ENCODE measurements at regions not wholly inside any gene's neighbourhood (a gene's known extent, or its start where the extent isn't known, plus 50 kb on each side); places are given as distances from the start of the nearest gene placed in this dataset.

DNA sequence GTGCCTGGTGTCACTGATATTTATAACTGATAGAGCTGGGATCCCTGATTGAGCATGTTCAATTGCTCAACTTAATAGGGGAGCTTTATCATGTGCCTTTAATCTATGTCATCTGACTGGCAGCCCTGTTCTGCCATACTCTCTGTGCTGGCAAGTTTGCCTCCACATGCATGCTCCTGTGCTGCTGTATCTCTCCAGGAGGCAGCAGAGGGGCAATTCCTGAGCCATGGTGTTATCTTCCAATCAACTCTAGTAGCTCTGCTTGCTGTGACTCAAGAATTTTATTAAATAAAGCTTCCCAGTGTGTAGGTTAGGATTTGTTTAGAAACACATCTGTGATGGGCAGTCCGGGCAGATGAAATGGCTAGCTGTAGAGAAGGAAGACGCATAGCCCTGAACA lies 642.0 kb downstream of the KIF4B start:
- Histone ChIP-seq H3K27me3 (ENCODE audit: control insufficient read depth in 4 of 4, insufficient read depth in 4 of 4, low read length in 3 of 4) (peaks cover 0 to 6% (median 0%) of the 10 kb centered on the region in 4 donors), H3K27ac (ENCODE audit: low read depth in 1 of 2, low read length in 2 of 2) (no peak overlapping the region), H3K9ac (ENCODE audit: low read depth in 1 of 2, low read length in 2 of 2) (no peak overlapping the region), H3K4me3 (ENCODE audit: low read depth in 1 of 3, low read length in 3 of 3) (no peak overlapping the region), H3K4me1 (ENCODE audit: control insufficient read depth in 4 of 4, insufficient read depth in 4 of 4, low read length in 3 of 4) (no peaks in the 10 kb centered on the region), H3K36me3 (ENCODE audit: control insufficient read depth in 4 of 4, insufficient read depth in 3 of 4, low read depth in 1 of 4, low read length in 3 of 4) (no peaks in the 10 kb centered on the region), H3K9me3 (ENCODE audit: control insufficient read depth in 4 of 4, low read length in 3 of 4) (no peaks in the 10 kb centered on the region)
- WGBS: 86% methylated on average over 2 of the region's 2 CpGs
- TF ChIP-seq ZBTB33 (IDR thresholded peaks at IDR 0.05): no peak
- TF ChIP-seq, protein P1, sequence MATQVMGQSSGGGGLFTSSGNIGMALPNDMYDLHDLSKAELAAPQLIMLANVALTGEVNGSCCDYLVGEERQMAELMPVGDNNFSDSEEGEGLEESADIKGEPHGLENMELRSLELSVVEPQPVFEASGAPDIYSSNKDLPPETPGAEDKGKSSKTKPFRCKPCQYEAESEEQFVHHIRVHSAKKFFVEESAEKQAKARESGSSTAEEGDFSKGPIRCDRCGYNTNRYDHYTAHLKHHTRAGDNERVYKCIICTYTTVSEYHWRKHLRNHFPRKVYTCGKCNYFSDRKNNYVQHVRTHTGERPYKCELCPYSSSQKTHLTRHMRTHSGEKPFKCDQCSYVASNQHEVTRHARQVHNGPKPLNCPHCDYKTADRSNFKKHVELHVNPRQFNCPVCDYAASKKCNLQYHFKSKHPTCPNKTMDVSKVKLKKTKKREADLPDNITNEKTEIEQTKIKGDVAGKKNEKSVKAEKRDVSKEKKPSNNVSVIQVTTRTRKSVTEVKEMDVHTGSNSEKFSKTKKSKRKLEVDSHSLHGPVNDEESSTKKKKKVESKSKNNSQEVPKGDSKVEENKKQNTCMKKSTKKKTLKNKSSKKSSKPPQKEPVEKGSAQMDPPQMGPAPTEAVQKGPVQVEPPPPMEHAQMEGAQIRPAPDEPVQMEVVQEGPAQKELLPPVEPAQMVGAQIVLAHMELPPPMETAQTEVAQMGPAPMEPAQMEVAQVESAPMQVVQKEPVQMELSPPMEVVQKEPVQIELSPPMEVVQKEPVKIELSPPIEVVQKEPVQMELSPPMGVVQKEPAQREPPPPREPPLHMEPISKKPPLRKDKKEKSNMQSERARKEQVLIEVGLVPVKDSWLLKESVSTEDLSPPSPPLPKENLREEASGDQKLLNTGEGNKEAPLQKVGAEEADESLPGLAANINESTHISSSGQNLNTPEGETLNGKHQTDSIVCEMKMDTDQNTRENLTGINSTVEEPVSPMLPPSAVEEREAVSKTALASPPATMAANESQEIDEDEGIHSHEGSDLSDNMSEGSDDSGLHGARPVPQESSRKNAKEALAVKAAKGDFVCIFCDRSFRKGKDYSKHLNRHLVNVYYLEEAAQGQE (IDR thresholded peaks at IDR 0.05): no peak
- TF ChIP-seq YY1 (IDR thresholded peaks at IDR 0.05): no peak
- TF ChIP-seq EGR1 (IDR thresholded peaks at IDR 0.05; ENCODE audit: low read depth in 2 of 2): no peak
- no peak for TF ChIP-seq FOXA1 (IDR thresholded peaks at IDR 0.05)
- no peak for TF ChIP-seq JUND (IDR thresholded peaks at IDR 0.05)
- TF ChIP-seq HNF4G (IDR thresholded peaks at IDR 0.05): no peak
- TF ChIP-seq FOXA2 (IDR thresholded peaks at IDR 0.05): no peak
- TF ChIP-seq HNF4A (conservative IDR thresholded peaks at IDR 0.05): no peak
- no peak for TF ChIP-seq MAX (IDR thresholded peaks at IDR 0.05)
- TF ChIP-seq, protein P2, sequence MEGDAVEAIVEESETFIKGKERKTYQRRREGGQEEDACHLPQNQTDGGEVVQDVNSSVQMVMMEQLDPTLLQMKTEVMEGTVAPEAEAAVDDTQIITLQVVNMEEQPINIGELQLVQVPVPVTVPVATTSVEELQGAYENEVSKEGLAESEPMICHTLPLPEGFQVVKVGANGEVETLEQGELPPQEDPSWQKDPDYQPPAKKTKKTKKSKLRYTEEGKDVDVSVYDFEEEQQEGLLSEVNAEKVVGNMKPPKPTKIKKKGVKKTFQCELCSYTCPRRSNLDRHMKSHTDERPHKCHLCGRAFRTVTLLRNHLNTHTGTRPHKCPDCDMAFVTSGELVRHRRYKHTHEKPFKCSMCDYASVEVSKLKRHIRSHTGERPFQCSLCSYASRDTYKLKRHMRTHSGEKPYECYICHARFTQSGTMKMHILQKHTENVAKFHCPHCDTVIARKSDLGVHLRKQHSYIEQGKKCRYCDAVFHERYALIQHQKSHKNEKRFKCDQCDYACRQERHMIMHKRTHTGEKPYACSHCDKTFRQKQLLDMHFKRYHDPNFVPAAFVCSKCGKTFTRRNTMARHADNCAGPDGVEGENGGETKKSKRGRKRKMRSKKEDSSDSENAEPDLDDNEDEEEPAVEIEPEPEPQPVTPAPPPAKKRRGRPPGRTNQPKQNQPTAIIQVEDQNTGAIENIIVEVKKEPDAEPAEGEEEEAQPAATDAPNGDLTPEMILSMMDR (IDR thresholded peaks at IDR 0.05; ENCODE audit: low read depth, low read length, missing input control): no peak
- TF ChIP-seq NR2F2 (IDR thresholded peaks at IDR 0.05): no peak
- no peak for TF ChIP-seq RAD21 (IDR thresholded peaks at IDR 0.05)
- TF ChIP-seq TAF1 (conservative IDR thresholded peaks at IDR 0.05): no peak
- TF ChIP-seq SP1 (IDR thresholded peaks at IDR 0.05): no peak
- TF ChIP-seq ATF3 (IDR thresholded peaks at IDR 0.05): no peak
- TF ChIP-seq GABPA (IDR thresholded peaks at IDR 0.05 in 1 of 2, conservative IDR thresholded peaks at IDR 0.05 in 1 of 2): no peak
- no peak for TF ChIP-seq RXRA (IDR thresholded peaks at IDR 0.05)
- no peak for DNase-seq (ENCODE audit: low spot score)

All from liver (tissue), 8 donors.